GM12878 (cell line): ENCODE measurements at regions not wholly inside any gene's neighbourhood (a gene's known extent, or its start where the extent isn't known, plus 50 kb on each side); places are given as distances from the start of the nearest gene placed in this dataset.

Experiments used
- ATAC-seq: fragments of 200-7000 bp; cut with Tn5 transposase; 3 replicates; pipeline ENCODE4 v1.9.1; 2020; ENCODE audit warnings: mild to moderate bottlenecking, moderate library complexity
- BruUV-seq: library from RNA; stranded (reverse); fragments of 400-500 nt; replicated peaks from 2 replicates; lab custom pipeline; 2021; lab: Mats Ljungman, UMichigan
- CTCF ChIA-PET: fragments of 300-600 bp; sonication (Branson Sonifier 250); formaldehyde crosslinking; extraction: SDS; loops from one replicate; lab custom pipeline; 2021; ENCODE audit warnings: inconsistent platforms; lab: Yijun Ruan, JAX
- POLR2A ChIA-PET: fragments of 350-600 bp; formaldehyde crosslinking; extraction: SDS; loops from one replicate; lab custom pipeline; 2021; ENCODE audit warnings: inconsistent platforms; lab: Charles Lee
- RAD21 ChIA-PET: fragments of 300-600 bp; sonication (Branson Sonifier 250); formaldehyde crosslinking; loops from one replicate; lab custom pipeline; 2023; ENCODE audit warnings: antibody characterized with exemption; ENCODE audit not compliant: unreplicated experiment; lab: Charles Lee
- SMC1A ChIA-PET: fragments of 300-600 bp; sonication (Branson Sonifier 250); formaldehyde crosslinking; loops from one replicate; lab custom pipeline; 2023; ENCODE audit not compliant: unreplicated experiment, uncharacterized antibody; lab: Charles Lee
- DNase-seq: peaks from one replicate; pipeline ENCODE4 v3.0.0-alpha.2; 2011; ENCODE audit warnings: low read depth, low spot score
- FAIRE-seq: peaks from 3 replicates; lab custom pipeline; 2011; peaks lifted over from hg19 to GRCh38; lab: Jason Lieb, UNC
- H2AFZ ChIP-seq: 2 replicates; pipeline ENCODE4 v1.6.0; 2011; ENCODE audit warnings: low read depth, low read length, control low read depth; ENCODE audit not compliant: control insufficient read depth
- H3K27ac ChIP-seq: 2 replicates; pipeline ENCODE4 v1.5.1; 2011; ENCODE audit warnings: control low read depth; ENCODE audit not compliant: control insufficient read depth, insufficient read depth
- H3K27me3 ChIP-seq, 2 experiments: replicated peaks in 1 of 2; 2 replicates each; pipeline versions ENCODE4 v1.6.0 to v1.6.1; 2011; ENCODE audit warnings: low read length in 1 of 2; ENCODE audit not compliant: control insufficient read depth in 2 of 2, insufficient read depth in 2 of 2
- H3K36me3 ChIP-seq, 2 experiments: 2 replicates each; pipeline ENCODE4 v1.5.1; 2011; ENCODE audit warnings: low read length in 1 of 2; ENCODE audit not compliant: control insufficient read depth in 2 of 2, insufficient read depth in 2 of 2
- H3K4me1 ChIP-seq: 2 replicates; pipeline ENCODE4 v1.6.1; 2011; ENCODE audit warnings: mild to moderate bottlenecking, low read length, moderate library complexity, mixed read lengths; ENCODE audit not compliant: control insufficient read depth, insufficient read depth
- H3K4me2 ChIP-seq: 2 replicates; pipeline ENCODE4 v1.6.0; 2011; ENCODE audit warnings: control low read depth; ENCODE audit not compliant: control insufficient read depth, insufficient read depth
- H3K4me3 ChIP-seq: fragments of 200-600 bp; sonication (generic); 2 replicates; pipeline ENCODE4 v1.5.1; 2016
- H3K79me2 ChIP-seq: 2 replicates; pipeline ENCODE4 v1.6.0; 2011; ENCODE audit warnings: low read length; ENCODE audit not compliant: control insufficient read depth, insufficient read depth
- H3K9ac ChIP-seq: 2 replicates; pipeline ENCODE4 v1.8.0; 2011; ENCODE audit warnings: low read length, control low read depth, mixed read lengths; ENCODE audit not compliant: control insufficient read depth, insufficient read depth
- H3K9me3 ChIP-seq: replicated peaks from 3 replicates; pipeline ENCODE4 v1.5.1; 2011; ENCODE audit warnings: mild to moderate bottlenecking, low read length; ENCODE audit not compliant: control insufficient read depth, insufficient read depth
- H4K20me1 ChIP-seq: 2 replicates; pipeline ENCODE4 v1.6.0; 2011; ENCODE audit not compliant: control insufficient read depth, insufficient read depth
- BACH1 ChIP-seq: fragments of 450-650 bp; IDR thresholded peaks from 2 replicates; pipeline ENCODE4 v1.6.1; 2017; ENCODE audit warnings: mild to moderate bottlenecking, borderline replicate concordance
- CBX5 ChIP-seq: sonication (generic); IDR thresholded peaks from 2 replicates; pipeline ENCODE4 v1.6.1; 2016; ENCODE audit warnings: low read depth, moderate library complexity, mild to moderate bottlenecking, inconsistent platforms
- CTCF ChIP-seq, 3 experiments: IDR thresholded peaks in 2 of 3; conservative IDR thresholded peaks in 1 of 3; 2 replicates each; pipeline ENCODE4 v1.5.1; 2011; ENCODE audit warnings: low read depth in 3 of 3, low read length in 3 of 3, mild to moderate bottlenecking in 3 of 3, control low read depth in 2 of 3, moderate library complexity in 2 of 3, inconsistent platforms in 1 of 3, mixed read lengths in 1 of 3; ENCODE audit not compliant: control insufficient read depth in 2 of 3, insufficient read depth in 1 of 3; ENCODE audit errors: extremely low read depth in 1 of 3
- E2F8 ChIP-seq: fragments of 450-650 bp; IDR thresholded peaks from 2 replicates; pipeline ENCODE4 v1.6.1; 2018; ENCODE audit warnings: mild to moderate bottlenecking, low read depth, moderate library complexity; ENCODE audit not compliant: partially characterized antibody
- GATAD2B ChIP-seq: fragments of 450-650 bp; conservative IDR thresholded peaks from 2 replicates; pipeline ENCODE4 v1.6.1; 2017; ENCODE audit warnings: low read depth, mild to moderate bottlenecking, moderate library complexity
- JUND ChIP-seq: IDR thresholded peaks from 2 replicates; pipeline ENCODE4 v1.6.1; 2012; ENCODE audit warnings: low read depth, mild to moderate bottlenecking, low read length, improper control_type of control experiment, moderate library complexity
- MAX ChIP-seq: IDR thresholded peaks from 2 replicates; pipeline ENCODE4 v1.6.1; 2012; ENCODE audit warnings: low read depth, low read length, improper control_type of control experiment
- NR2C2 ChIP-seq: IDR thresholded peaks from 2 replicates; pipeline ENCODE4 v1.6.1; 2011; ENCODE audit warnings: borderline replicate concordance, low read depth; ENCODE audit not compliant: control insufficient read depth, insufficient read length
- RBBP5 ChIP-seq: fragments of 200-600 bp; sonication (generic); conservative IDR thresholded peaks from 2 replicates; pipeline ENCODE4 v1.6.1; 2016
- SIN3A ChIP-seq: IDR thresholded peaks from 2 replicates; pipeline ENCODE4 v1.6.1; 2012; ENCODE audit warnings: low read depth, low read length, improper control_type of control experiment
- SMARCA5 ChIP-seq: fragments of 450-650 bp; IDR thresholded peaks from 2 replicates; pipeline ENCODE4 v1.6.1; 2017; ENCODE audit warnings: mild to moderate bottlenecking
- SPI1 ChIP-seq: IDR thresholded peaks from 2 replicates; pipeline ENCODE4 v1.6.1; 2011; ENCODE audit warnings: low read depth, mild to moderate bottlenecking, low read length, moderate library complexity, borderline replicate concordance; ENCODE audit not compliant: insufficient read depth
- STAT3 ChIP-seq: IDR thresholded peaks from 2 replicates; pipeline ENCODE4 v1.6.1; 2011; ENCODE audit warnings: low read depth, low read length, improper control_type of control experiment
- SUPT20H ChIP-seq: IDR thresholded peaks from 2 replicates; pipeline ENCODE4 v1.6.1; 2011; ENCODE audit warnings: low read depth, mild to moderate bottlenecking, low read length, moderate library complexity, borderline replicate concordance; ENCODE audit not compliant: control insufficient read depth
- WGBS: methylation state at CpG from one replicate; pipeline ENCODE4 v1.1.6; 2016; ENCODE audit warnings: low lambda C conversion rate; ENCODE audit not compliant: insufficient replicate concordance, insufficient coverage; ENCODE audit errors: missing lambda C conversion rate; 5-methylcytosine and 5-hydroxymethylcytosine counted together
- in situ Hi-C: fragments of 300-500 bp; cut with MboI; formaldehyde crosslinking; loops from 9 replicates; pipeline ENCODE4 v1.14.3; 2018; ENCODE audit warnings: mixed read lengths
- intact Hi-C: fragments of 100-400 bp; cut with micrococcal nuclease; formaldehyde crosslinking; loops from one replicate; pipeline ENCODE4 v1.14.2; 2022; ENCODE audit not compliant: unreplicated experiment

- Histone ChIP-seq H3K79me2 (no peaks in the 10 kb centered on the region), H3K27me3 (no peaks in the 10 kb centered on the region), H3K4me1 (no peaks in the 10 kb centered on the region), H3K9ac (no peak overlapping the region), H3K36me3 (no peaks in the 10 kb centered on the region), H3K27ac (no peak overlapping the region), H3K4me3 (no peak overlapping the region), H2AFZ (no peak overlapping the region), H3K4me2 (no peak overlapping the region), H4K20me1 (no peaks in the 10 kb centered on the region), H3K9me3 (no peaks in the 10 kb centered on the region)
- 8% methylated on average over 2 of the region's 2 CpGs for WGBS
- no peak for TF ChIP-seq RBBP5
- no peak for TF ChIP-seq SIN3A
- TF ChIP-seq STAT3: no peak
- TF ChIP-seq NR2C2: no peak
- no peak for TF ChIP-seq CBX5
- no peak for TF ChIP-seq SUPT20H
- no peak for TF ChIP-seq JUND
- no peak for TF ChIP-seq BACH1
- no peak for TF ChIP-seq CTCF (IDR thresholded peaks at IDR 0.05 in 2 of 3, conservative IDR thresholded peaks at IDR 0.05 in 1 of 3; ENCODE audit: control insufficient read depth in 2 of 3, extremely low read depth in 1 of 3, insufficient read depth in 1 of 3, low read depth in 3 of 3, low read length in 3 of 3)
- no peak for TF ChIP-seq E2F8
- no peak for TF ChIP-seq SMARCA5
- TF ChIP-seq SPI1: no peak
- TF ChIP-seq GATAD2B: no peak
- TF ChIP-seq MAX: no peak
- DNase-seq (no peak), FAIRE-seq (no peak), ATAC-seq (no peak)
- no TSS peak for BruUV-seq
- ChIA-PET POLR2A (no interaction called here), CTCF (interaction anchor here (1.4 to 1.5 kb wide), 2 partner anchors 11 to 13 kb away, joined by 4 to 6 read pairs; no protein-coding TSS in a partner anchor), SMC1A (interaction anchor here (0.8 to 1.1 kb wide), 3 partner anchors 9 to 954 kb away, joined by 3 to 4 read pairs (median 4); no protein-coding TSS in a partner anchor), RAD21 (interaction anchor here (1.2 kb wide), 1 partner anchor 13 kb away, joined by 3 read pairs; no protein-coding TSS in a partner anchor)
- intact Hi-C loops: no loop called here
- in situ Hi-C loops: no loop called here
These were observed 246.7 kb downstream of the RFC3 start for GRCh38 chr13:34064456-34065205.
